GM18520 (cell line): ENCODE measurements at regions not wholly inside any gene's neighbourhood (a gene's known extent, or its start where the extent isn't known, plus 50 kb on each side); places are given as distances from the start of the nearest gene placed in this dataset.
"Not testable (repeated sequence)": the region's sequence is repeated elsewhere in the genome, so short reads cannot be mapped to it uniquely, and the experiment has no call there.

Experiments used
- ATAC-seq: cut with Tn5 transposase; IDR thresholded peaks from one replicate; pipeline ENCODE4 v1.9.1; 2021; ENCODE audit not compliant: unreplicated experiment

DNA sequence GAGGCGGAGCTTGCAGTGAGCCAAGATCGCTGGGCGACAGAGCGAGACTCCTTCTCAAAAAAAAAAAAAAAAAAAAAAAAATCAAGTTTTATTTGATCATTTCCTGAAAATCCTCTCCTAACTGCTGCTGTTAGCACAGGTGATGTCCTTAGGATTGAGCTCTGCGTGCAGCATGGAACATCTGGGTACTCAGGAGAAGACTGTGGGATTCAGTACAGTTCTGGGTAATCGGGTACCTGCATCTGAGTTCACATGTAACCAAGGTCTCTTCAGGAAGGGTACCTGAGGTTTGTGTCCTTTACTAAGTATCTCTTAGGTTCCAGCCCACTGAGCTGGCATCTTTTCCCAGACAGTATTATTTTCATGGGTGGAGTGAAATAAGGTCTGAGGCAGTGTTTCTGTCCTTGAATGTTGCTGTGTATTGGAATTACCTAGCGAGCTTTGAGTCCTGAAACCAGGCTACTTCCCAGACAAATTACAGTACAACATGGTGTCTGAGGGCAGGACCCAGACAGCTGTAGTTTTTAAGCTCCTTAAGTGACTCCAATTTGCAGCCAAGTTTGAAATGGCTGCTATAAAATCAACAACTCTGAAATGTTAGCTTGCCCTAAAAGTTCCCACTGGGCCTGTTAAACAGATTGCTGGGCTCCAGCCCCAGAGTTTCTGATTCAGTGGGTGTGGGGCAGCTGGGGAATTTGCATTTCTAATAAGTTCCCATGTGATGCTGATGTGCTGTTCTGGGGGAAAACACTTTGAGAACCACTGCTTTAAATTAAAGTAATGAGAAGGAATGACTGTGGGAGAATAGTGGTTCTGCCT lies 120.5 kb downstream of the PMAIP1 start:
- ATAC-seq, result no peak

DNA sequence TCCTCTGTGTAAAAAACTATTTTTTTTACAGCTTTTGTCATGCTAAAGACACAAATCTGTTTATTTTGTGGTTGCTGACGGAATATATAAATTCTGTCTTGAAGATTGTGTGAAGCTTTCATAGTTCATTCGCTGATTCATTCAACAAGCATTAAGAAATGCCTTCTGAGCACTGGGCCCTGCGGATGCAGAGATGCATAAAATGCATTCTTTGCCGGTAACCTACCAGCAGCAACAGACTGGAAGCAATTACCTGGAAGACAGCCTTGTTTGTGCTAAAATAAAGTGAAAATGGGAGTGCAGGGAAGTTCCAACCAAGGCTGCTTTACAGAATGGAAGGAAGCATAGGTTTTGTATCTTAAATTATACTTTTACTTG lies 119.7 kb downstream of the PMAIP1 start:
- ATAC-seq, result no peak

GRCh38 chr18:60018618-60019462 lies 119.0 kb downstream of the PMAIP1 start:
- ATAC-seq, result no peak

GRCh38 chr18:60018134-60018533 lies 118.3 kb downstream of the PMAIP1 start:
- ATAC-seq, result not testable (repeated sequence)

DNA sequence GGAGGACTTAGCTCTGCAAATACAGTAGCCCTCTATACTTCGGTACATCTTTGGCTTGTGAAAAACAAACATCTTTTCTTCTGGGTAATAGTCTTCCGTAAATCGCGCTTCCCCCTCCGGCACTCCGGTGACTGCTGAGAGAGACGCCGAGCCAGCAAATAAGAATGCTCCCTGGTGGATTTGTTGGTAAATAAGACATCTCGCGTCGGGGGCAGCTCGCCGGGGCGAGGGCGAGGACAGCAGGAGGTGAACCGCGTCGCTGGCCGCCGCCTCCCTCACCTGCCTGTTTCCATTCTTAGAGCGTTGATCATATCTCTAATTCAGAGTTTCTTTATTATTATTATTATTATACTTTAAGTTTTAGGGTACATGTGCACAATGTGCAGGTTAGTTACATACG lies 117.6 kb downstream of the PMAIP1 start:
- no peak for ATAC-seq

GRCh38 chr18:60015826-60016225 lies 116.0 kb downstream of the PMAIP1 start:
- ATAC-seq, result not testable (repeated sequence)

DNA sequence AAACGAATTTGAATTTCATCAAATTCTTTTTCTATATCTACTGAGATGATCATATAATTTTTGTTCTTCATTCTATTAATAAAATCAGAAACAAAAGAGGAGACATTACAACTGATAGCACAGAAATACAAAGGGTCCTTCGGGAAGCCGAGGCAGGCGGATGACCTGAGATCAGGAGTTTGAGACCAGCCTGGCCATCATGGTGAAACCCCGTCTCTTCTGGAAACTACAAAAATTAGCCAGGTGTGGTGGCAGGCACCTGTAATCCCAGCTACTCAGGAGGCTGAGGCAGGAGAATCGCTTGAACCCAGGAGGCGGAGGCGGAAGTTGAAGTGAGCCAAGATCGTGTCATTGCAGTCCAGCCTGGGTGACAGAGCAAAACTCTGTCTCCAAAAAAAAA lies 113.4 kb downstream of the PMAIP1 start:
- not testable (repeated sequence) for ATAC-seq

DNA sequence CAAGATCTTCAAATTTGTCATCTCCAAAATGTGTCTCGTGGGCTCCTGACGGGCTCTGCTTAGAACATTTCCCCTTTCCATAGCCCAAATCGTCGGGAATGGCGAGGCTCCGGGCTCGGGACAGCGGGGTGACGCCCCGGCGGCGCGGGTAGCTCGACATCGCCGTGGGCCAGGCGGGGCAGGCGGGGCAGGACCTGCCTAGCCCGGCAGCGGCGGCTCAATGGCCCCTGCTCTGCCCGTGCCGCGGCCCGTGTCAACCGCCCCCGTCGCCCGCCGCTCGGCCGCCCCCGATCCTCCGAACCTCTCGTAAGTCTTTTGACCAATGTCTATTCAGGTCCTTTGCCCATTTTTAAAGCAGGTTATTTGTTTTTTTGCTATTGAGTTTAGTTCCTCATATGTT lies 111.2 kb downstream of the PMAIP1 start:
- ATAC-seq, result no peak

GRCh38 chr18:60010513-60010912 lies 110.7 kb downstream of the PMAIP1 start:
- ATAC-seq, result no peak

GRCh38 chr18:60007661-60008060 lies 107.9 kb downstream of the PMAIP1 start:
- no peak for ATAC-seq

DNA sequence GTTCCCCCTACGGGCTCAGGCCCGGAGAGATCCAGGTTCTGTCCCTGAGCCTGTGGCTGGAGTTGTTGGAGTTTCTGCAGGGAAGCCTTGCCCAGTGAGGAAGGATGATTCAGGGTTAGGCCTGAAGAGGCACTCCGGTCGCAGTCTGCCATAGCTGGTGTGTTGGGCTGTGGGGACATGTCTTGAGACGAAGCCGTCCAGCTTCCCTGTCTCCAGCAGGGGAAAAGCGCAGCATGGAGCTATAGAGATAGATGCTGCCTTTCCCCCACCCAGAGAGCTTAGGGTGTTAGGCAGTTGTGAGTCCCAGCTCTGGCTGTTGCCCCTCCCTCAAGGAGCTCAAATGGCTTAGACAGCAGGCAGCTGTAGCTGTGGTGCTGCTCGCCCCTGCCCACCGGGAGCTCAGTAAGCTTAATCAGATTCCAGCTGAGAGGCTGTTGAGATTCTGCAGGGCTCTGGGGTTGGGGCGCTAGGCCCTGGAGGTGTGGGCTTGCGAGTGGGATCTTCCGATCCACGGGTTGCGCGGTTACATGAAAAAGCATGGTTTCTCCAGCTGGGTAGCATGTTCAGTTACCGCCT lies 103.9 kb downstream of the PMAIP1 start:
- ATAC-seq, result no peak

DNA sequence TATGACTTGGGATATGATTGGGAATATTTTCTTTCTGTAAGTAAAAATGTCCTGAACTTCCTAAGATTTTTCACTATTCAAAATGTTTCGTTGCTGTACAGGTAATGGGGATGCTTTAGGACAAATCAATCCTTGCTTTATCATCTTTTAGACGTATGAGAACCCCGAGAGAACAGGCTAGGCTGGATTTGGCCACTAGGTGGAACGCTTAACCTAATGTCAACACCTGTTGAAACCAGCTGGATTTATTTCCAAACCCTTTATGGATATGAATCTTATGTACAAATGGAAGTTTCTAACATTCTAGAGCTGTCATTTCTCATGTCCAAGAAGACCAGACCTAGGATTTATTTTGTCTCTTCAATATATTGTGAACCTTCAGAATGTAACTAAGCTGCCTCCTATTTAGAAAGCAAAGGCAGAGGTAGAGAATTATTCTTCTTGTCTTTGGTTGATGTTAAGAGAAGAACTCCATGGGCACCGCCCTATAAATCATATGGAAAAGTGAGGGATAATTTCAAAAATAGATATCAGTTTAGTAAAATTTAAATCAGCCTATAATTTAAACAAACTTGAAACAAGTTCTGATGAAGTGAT lies 96.7 kb downstream of the PMAIP1 start:
- ATAC-seq, result no peak

DNA sequence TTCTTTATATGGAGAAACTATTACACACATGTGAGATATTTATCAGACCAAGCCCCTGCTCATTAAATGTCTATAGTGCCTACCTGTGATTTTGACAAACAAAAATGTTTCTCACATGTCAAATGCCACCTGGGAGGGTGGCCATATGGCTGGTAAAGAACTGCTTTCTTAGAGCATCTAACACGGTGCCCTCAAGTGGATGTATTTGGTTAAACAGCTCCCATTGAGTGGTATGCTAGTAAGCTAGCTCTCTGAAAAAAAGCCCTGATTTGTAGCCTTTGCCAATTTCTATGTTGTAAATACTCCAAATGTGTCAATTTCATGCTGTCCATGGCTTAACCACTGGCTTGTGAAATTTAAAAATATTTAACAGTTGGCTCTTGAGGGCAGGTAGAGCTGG lies 94.6 kb downstream of the PMAIP1 start:
- ATAC-seq, result peak; percentile 52

GRCh38 chr18:59993560-59993959 lies 93.8 kb downstream of the PMAIP1 start:
- ATAC-seq, result no peak

GRCh38 chr18:59990121-59990823 lies 90.5 kb downstream of the PMAIP1 start:
- no peak for ATAC-seq

DNA sequence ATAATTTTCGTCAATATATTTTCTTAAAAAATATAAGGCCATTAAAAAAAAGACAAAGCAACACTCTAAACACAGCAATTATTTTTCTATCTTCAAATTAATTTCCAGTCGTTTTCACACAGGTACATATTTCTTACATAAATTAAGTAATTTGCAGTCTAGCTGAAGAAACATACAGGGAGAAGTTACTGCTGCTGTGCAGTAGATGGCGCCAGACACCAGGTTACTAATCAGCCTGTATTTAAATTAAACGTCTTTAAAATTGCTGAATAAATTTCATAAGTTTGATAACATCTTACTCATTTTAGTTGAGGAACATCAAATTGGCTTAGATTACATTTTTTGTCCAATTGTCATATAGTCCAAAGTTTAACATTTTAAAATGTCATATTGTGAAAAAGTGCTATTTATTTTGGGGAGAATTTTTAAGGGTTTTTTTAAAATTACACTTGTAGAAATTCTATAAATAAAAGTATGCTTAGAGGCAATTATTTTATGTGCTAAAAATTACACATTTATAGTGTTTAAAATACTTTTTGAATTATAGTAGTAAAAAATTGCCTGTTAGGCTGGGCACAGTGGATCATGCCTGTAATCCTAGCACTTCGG lies 88.4 kb downstream of the PMAIP1 start:
- no peak for ATAC-seq

- ATAC-seq, result no peak
Measured at GRCh38 chr18:59987102-59987501, 87.3 kb downstream of the PMAIP1 start.

- ATAC-seq, result no peak
Measured at GRCh38 chr18:59986139-59986538, 86.3 kb downstream of the PMAIP1 start.

GRCh38 chr18:59985289-59985688 lies 85.5 kb downstream of the PMAIP1 start:
- no peak for ATAC-seq

DNA sequence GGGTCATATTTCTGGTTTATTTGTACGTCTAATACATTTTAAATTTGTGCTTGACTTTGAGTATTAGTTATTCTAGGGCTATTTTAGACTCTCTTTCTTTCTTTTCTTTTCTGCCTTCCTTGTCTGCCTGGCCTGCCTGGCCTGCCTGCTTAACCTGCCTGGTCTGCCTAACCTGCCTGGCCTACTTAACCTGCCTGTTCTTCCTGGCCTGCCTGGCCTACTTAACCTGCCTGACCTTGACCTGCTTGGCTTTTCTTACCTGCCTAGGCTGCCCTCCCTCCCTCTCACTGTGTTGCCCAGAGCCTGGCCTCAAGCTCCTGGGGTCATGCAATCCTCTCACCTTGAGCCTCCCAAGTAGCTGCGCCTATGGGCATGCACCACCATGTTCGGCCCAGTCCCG lies 83.7 kb downstream of the PMAIP1 start:
- no peak for ATAC-seq
